ENCODE measurements at regions not wholly inside any gene's neighbourhood (a gene's known extent, or its start where the extent isn't known, plus 50 kb on each side); places are given as distances from the start of the nearest gene placed in this dataset.

- TF ChIP-seq CTCF (conservative IDR thresholded peaks at IDR 0.05; ENCODE audit: low read depth in 2 of 2): no peak
- no peak for TF ChIP-seq EZH2phosphoT487 (IDR thresholded peaks at IDR 0.05; ENCODE audit: unreplicated experiment)
- TF ChIP-seq EZH2 (IDR thresholded peaks at IDR 0.05; ENCODE audit: low read depth, unreplicated experiment): no peak
- no peak for TF ChIP-seq REST (IDR thresholded peaks at IDR 0.05; ENCODE audit: unreplicated experiment)
- TF ChIP-seq STAT1 (IDR thresholded peaks at IDR 0.05; ENCODE audit: unreplicated experiment): no peak
These were observed 105.5 kb upstream of the ERCC6L2 start for GRCh38 chr9:95769909-95770433.

Measured in GM23338 (cell line).